AG04450 (cell line): ENCODE measurements at regions not wholly inside any gene's neighbourhood (a gene's known extent, or its start where the extent isn't known, plus 50 kb on each side); places are given as distances from the start of the nearest gene placed in this dataset.

Experiments used
- CTCF ChIA-PET: fragments of 300-600, 350-600 bp; formaldehyde crosslinking; extraction: SDS; loops from one replicate; lab custom pipeline; 2022; ENCODE audit warnings: antibody characterized with exemption, inconsistent platforms; lab: Charles Lee
- POLR2A ChIA-PET: fragments of 350-600 bp; formaldehyde crosslinking; extraction: SDS; loops from one replicate; lab custom pipeline; 2021; ENCODE audit warnings: antibody characterized with exemption, inconsistent platforms; lab: Yijun Ruan, JAX
- DNase-seq: peaks from one replicate; pipeline ENCODE4 v3.0.0-alpha.2; 2011; ENCODE audit warnings: low read depth, low spot score
- H3K27ac ChIP-seq: one replicate; pipeline ENCODE4 v1.5.1; 2012; ENCODE audit warnings: low read depth, low read length, control low read depth
- H3K27me3 ChIP-seq: one replicate; pipeline ENCODE4 v1.6.0; 2012; ENCODE audit warnings: low read length; ENCODE audit not compliant: control insufficient read depth, insufficient read depth
- H3K4me3 ChIP-seq: 2 replicates; pipeline ENCODE4 v1.5.1; 2011; ENCODE audit warnings: mild to moderate bottlenecking, low read depth, low read length, control low read depth
- H3K9me3 ChIP-seq: 2 replicates; pipeline ENCODE4 v1.5.1; 2012; ENCODE audit warnings: low read length; ENCODE audit not compliant: control insufficient read depth, insufficient read depth
- TF ChIP-seq, protein P1 (sequence below): IDR thresholded peaks from 2 replicates; pipeline ENCODE4 v1.5.1; 2011; ENCODE audit warnings: low read depth, low read length, control low read depth, inconsistent platforms

DNA sequence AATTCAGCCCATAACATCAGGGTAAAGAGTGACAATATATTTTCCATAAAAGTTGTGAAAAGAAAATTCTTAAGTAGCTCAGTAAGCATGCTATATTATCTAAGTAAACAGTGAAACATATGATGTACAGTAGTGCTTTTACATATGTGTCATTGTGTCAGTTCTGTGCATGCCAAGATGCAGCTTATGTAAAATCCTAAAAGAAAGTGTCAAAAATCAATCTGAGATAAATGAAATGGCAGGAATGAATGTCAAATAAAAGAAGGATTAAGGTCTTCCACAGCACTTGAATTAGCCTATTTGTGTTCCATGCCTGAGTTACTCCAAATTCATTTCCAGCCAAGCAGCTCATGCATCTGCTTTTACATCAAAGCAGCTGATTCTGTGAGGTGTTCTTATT is 452.7 kb upstream of the HS3ST1 start:
- no peaks in the 10 kb centered on the region; the same call in 1 of the 2 replicates for H3K9me3 ChIP-seq
- TF ChIP-seq, protein P1, sequence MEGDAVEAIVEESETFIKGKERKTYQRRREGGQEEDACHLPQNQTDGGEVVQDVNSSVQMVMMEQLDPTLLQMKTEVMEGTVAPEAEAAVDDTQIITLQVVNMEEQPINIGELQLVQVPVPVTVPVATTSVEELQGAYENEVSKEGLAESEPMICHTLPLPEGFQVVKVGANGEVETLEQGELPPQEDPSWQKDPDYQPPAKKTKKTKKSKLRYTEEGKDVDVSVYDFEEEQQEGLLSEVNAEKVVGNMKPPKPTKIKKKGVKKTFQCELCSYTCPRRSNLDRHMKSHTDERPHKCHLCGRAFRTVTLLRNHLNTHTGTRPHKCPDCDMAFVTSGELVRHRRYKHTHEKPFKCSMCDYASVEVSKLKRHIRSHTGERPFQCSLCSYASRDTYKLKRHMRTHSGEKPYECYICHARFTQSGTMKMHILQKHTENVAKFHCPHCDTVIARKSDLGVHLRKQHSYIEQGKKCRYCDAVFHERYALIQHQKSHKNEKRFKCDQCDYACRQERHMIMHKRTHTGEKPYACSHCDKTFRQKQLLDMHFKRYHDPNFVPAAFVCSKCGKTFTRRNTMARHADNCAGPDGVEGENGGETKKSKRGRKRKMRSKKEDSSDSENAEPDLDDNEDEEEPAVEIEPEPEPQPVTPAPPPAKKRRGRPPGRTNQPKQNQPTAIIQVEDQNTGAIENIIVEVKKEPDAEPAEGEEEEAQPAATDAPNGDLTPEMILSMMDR: no peak
- H3K27ac ChIP-seq: no peak overlapping the region
- H3K4me3 ChIP-seq: no peak overlapping the region
- DNase-seq: no peak
- no peaks in the 10 kb centered on the region for H3K27me3 ChIP-seq
- ChIA-PET CTCF (no interaction called here), POLR2A (no interaction called here)

DNA sequence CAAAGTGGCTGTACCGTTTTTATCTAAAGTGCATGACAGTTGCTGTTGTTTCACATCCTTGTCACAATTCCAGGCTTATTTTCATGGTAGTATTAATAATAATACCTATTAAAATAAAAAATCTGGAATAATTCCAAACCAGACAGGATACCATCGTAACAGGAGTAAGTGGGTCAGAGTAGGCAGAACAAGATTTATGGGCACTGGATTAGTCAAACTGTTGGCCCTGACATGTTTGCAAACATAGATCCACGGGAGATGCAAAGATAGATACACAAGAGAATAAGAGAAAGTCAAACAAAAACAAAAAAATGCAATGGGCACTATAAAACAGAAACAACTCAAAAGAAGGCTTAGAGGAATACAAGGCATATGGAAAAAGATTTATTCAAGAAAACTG is 449.5 kb upstream of the HS3ST1 start:
- POLR2A ChIA-PET: no interaction called here
- H3K9me3 ChIP-seq: peaks cover 3% of the 10 kb centered on the region
- TF ChIP-seq, protein P1: no peak

DNA sequence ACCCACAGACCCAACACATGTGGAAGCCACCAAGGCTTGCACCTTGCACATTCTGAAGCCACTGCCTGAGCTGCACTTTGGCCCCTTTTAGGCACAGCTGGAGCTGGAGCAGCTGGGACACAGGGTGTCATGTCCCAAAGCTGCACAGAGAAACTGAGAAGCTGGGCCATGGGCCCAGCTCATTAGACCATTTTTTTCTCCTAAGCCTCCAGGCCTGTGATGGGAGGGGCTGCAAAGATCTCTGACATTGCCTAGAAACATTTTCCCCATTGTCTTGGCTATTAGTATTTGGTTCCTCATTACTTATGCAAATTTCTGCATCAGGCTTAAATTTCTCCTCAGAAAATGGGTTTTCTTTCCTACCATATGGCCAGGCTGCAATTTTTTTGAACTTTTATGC is 447.4 kb upstream of the HS3ST1 start:
- H3K27ac ChIP-seq: no peak overlapping the region
- ChIA-PET POLR2A (no interaction called here), CTCF (no interaction called here)
- peaks cover 3% of the 10 kb centered on the region for H3K9me3 ChIP-seq
- H3K27me3 ChIP-seq: no peaks in the 10 kb centered on the region
- TF ChIP-seq, protein P1: no peak
- DNase-seq: no peak
- H3K4me3 ChIP-seq: no peak overlapping the region

More for the DNA sequence above, 449.5 kb upstream of the HS3ST1 start:
- DNase-seq: no peak
- CTCF ChIA-PET: no interaction called here
- no peak overlapping the region for H3K4me3 ChIP-seq
- H3K27ac ChIP-seq: no peak overlapping the region
- H3K27me3 ChIP-seq: no peaks in the 10 kb centered on the region

DNA sequence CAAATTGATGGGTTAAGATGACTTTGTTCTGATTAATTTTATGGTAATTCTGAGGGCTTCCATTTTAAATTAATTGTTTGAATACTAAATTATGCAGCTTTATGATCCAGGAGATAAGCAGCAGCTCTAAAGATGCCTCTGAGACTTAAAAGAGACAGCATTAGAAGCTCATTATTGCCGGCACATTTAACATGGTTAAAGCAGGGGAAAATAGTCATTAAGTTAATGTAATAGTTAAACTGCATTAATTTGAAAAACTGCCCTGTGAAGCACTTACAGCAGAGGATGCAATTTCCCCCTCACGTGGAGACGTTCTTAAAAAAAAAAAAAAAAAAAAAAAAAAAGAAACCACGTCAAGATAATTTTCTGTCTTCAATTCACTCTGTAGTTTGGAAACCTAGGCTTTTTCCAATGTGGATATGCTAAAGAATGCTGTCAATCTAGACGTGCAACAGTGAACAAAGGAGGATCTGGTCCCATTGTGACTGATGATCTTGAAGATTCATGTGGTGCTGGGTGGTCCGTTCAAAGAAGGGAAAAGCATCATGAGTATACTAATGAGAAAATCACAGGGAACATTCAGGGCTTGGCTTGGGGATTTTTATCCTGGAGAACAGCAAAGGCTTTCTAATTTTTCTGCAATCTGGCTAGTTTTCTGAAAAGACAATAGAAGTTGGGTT is 440.6 kb upstream of the HS3ST1 start:
- H3K27me3 ChIP-seq: no peaks in the 10 kb centered on the region
- no peak overlapping the region for H3K27ac ChIP-seq
- ChIA-PET CTCF (no interaction called here), POLR2A (no interaction called here)
- H3K9me3 ChIP-seq: no peaks in the 10 kb centered on the region
- H3K4me3 ChIP-seq: no peak overlapping the region
- TF ChIP-seq, protein P1: no peak
- no peak for DNase-seq

DNA sequence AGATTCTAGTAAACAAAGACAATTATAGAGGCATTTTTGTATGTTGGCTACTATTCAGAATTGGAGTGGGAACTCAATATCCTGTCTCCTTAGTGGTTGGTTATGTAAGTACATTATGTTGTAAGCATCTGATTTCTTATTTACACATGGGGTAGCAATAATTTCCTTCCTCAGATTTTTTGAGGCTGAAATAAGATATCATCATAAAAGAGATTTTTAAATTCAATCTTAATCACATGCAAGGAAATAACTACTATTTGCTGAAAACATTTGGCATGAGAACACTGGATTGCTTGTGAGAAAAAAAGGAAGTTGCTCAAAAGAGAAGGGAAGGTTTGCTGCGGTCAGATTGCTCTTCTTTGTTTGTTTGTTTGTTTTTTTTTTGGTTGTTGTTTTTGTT is 437.7 kb upstream of the HS3ST1 start:
- Histone ChIP-seq H3K27me3 (no peaks in the 10 kb centered on the region), H3K4me3 (no peak overlapping the region), H3K9me3 (no peaks in the 10 kb centered on the region), H3K27ac (no peak overlapping the region)
- CTCF ChIA-PET: no interaction called here
- POLR2A ChIA-PET: no interaction called here
- TF ChIP-seq, protein P1: no peak
- DNase-seq: no peak
